WTC11 (cell line): ENCODE measurements at regions not wholly inside any gene's neighbourhood (a gene's known extent, or its start where the extent isn't known, plus 50 kb on each side); places are given as distances from the start of the nearest gene placed in this dataset.

Experiments used
- ATAC-seq: fragments of 200-7000 bp; cut with Tn5 transposase; 2 replicates; pipeline ENCODE4 v1.10.0; 2021; ENCODE audit warnings: mild to moderate bottlenecking, moderate library complexity
- CTCF ChIA-PET: fragments of 300-600 bp; sonication (Branson Sonifier 250); formaldehyde crosslinking; loops from one replicate; lab custom pipeline; 2021; ENCODE audit warnings: antibody characterized with exemption; lab: Charles Lee
- POLR2A ChIA-PET: fragments of 350-600 bp; sonication (Branson Sonifier 250); formaldehyde crosslinking; loops from one replicate; lab custom pipeline; 2021; ENCODE audit warnings: antibody characterized with exemption; lab: Charles Lee
- DNase-seq: peaks from one replicate; pipeline ENCODE4 v3.0.0; 2021; ENCODE audit warnings: low spot score
- H3K27ac Mint-ChIP-seq: 2 replicates; pipeline ENCODE4 v1.8.0; 2021; ENCODE audit warnings: mixed read lengths
- H3K27me3 Mint-ChIP-seq: 2 replicates; pipeline ENCODE4 v1.8.0; 2021; ENCODE audit warnings: low read depth, mild to moderate bottlenecking, moderate library complexity, mixed read lengths
- H3K36me3 Mint-ChIP-seq: 2 replicates; pipeline ENCODE4 v1.8.0; 2021; ENCODE audit warnings: mixed read lengths
- H3K4me1 Mint-ChIP-seq: 2 replicates; pipeline ENCODE4 v1.8.0; 2022; ENCODE audit warnings: mixed read lengths
- H3K4me3 Mint-ChIP-seq: 2 replicates; pipeline ENCODE4 v1.8.0; 2021; ENCODE audit warnings: mild to moderate bottlenecking, moderate library complexity, mixed read lengths
- H3K9me3 Mint-ChIP-seq: 2 replicates; pipeline ENCODE4 v1.8.0; 2021; ENCODE audit warnings: mixed read lengths
- ATF2 ChIP-seq: sonication (generic); formaldehyde crosslinking; IDR thresholded peaks from 2 replicates; pipeline ENCODE4 v1.8.1; 2022; ENCODE audit warnings: low read depth, missing genetic modification reagents, borderline replicate concordance
- ATF6 ChIP-seq: sonication (generic); formaldehyde crosslinking; IDR thresholded peaks from 2 replicates; pipeline ENCODE4 v1.8.1; 2023; ENCODE audit warnings: mild to moderate bottlenecking, missing genetic modification reagents
- CBFB ChIP-seq: sonication (generic); formaldehyde crosslinking; IDR thresholded peaks from 2 replicates; pipeline ENCODE4 v1.8.1; 2022; ENCODE audit warnings: mild to moderate bottlenecking, low read depth, missing genetic modification reagents
- ETV6 ChIP-seq: sonication (generic); formaldehyde crosslinking; IDR thresholded peaks from 2 replicates; pipeline ENCODE4 v1.8.1; 2022; ENCODE audit warnings: mild to moderate bottlenecking, missing genetic modification reagents
- HMGA2 ChIP-seq: fragments of 250-450 bp; sonication (Bioruptor Pico); IDR thresholded peaks from 2 replicates; pipeline ENCODE4 v1.4.0; 2021; ENCODE audit warnings: mild to moderate bottlenecking, moderate library complexity
- HMGXB4 ChIP-seq: sonication (generic); formaldehyde crosslinking; IDR thresholded peaks from 2 replicates; pipeline ENCODE4 v1.8.1; 2023; ENCODE audit warnings: mild to moderate bottlenecking, moderate library complexity, missing genetic modification reagents
- IRF1 ChIP-seq: sonication (generic); formaldehyde crosslinking; IDR thresholded peaks from 2 replicates; pipeline ENCODE4 v1.8.0; 2023; ENCODE audit warnings: missing genetic modification reagents
- IRF2 ChIP-seq: sonication (generic); formaldehyde crosslinking; IDR thresholded peaks from 2 replicates; pipeline ENCODE4 v1.8.0; 2022; ENCODE audit warnings: low read depth, missing genetic modification reagents, borderline replicate concordance
- JAZF1 ChIP-seq: fragments of 250-450 bp; sonication (Bioruptor Pico); IDR thresholded peaks from 2 replicates; pipeline ENCODE4 v1.9.0; 2021; ENCODE audit warnings: moderate library complexity, mild to moderate bottlenecking, inconsistent platforms
- MAX ChIP-seq: sonication (generic); formaldehyde crosslinking; IDR thresholded peaks from 2 replicates; pipeline ENCODE4 v1.8.0; 2022; ENCODE audit warnings: mild to moderate bottlenecking, missing genetic modification reagents
- MYBL2 ChIP-seq: sonication (generic); formaldehyde crosslinking; IDR thresholded peaks from 2 replicates; pipeline ENCODE4 v1.8.1; 2023; ENCODE audit warnings: mild to moderate bottlenecking, moderate library complexity, missing genetic modification reagents
- NFYB ChIP-seq: sonication (generic); formaldehyde crosslinking; conservative IDR thresholded peaks from 2 replicates; pipeline ENCODE4 v1.8.0; 2022; ENCODE audit warnings: low read depth, missing genetic modification reagents
- NR1H2 ChIP-seq: sonication (generic); formaldehyde crosslinking; IDR thresholded peaks from 2 replicates; pipeline ENCODE4 v1.9.0; 2021; ENCODE audit warnings: mild to moderate bottlenecking, moderate library complexity, missing genetic modification reagents
- RORB ChIP-seq: fragments of 250-450 bp; sonication (Bioruptor Pico); IDR thresholded peaks from 2 replicates; pipeline ENCODE4 v1.9.0; 2021; ENCODE audit warnings: mild to moderate bottlenecking
- TEAD1 ChIP-seq: sonication (generic); formaldehyde crosslinking; IDR thresholded peaks from 2 replicates; pipeline ENCODE4 v1.8.0; 2022; ENCODE audit warnings: mild to moderate bottlenecking, missing genetic modification reagents
- TEAD4 ChIP-seq: sonication (generic); formaldehyde crosslinking; IDR thresholded peaks from 2 replicates; pipeline ENCODE4 v1.8.0; 2022; ENCODE audit warnings: mild to moderate bottlenecking, missing genetic modification reagents
- ZMAT4 ChIP-seq: fragments of 250-450 bp; sonication (Bioruptor Pico); IDR thresholded peaks from 2 replicates; pipeline ENCODE4 v1.9.0; 2021; ENCODE audit warnings: mild to moderate bottlenecking
- ZNF263 ChIP-seq: sonication (generic); formaldehyde crosslinking; IDR thresholded peaks from 2 replicates; pipeline ENCODE4 v1.8.1; 2022; ENCODE audit warnings: low read depth, mild to moderate bottlenecking, moderate library complexity, missing genetic modification reagents
- ZNF317 ChIP-seq: sonication (generic); formaldehyde crosslinking; IDR thresholded peaks from 2 replicates; pipeline ENCODE4 v1.8.1; 2023; ENCODE audit warnings: low read depth, mild to moderate bottlenecking, moderate library complexity, missing genetic modification reagents, borderline replicate concordance
- TF ChIP-seq, protein P1 (sequence below): sonication (generic); formaldehyde crosslinking; IDR thresholded peaks from 2 replicates; pipeline ENCODE4 v1.8.1; 2023; ENCODE audit warnings: mild to moderate bottlenecking, missing genetic modification reagents, moderate library complexity
- TF ChIP-seq, protein P2 (sequence below): sonication (generic); formaldehyde crosslinking; IDR thresholded peaks from 2 replicates; pipeline ENCODE4 v1.8.0; 2022; ENCODE audit warnings: missing genetic modification reagents

- no peak for TF ChIP-seq ZNF317 (CRISPR knock-in tag)
Observed at GRCh38 chr3:101984356-101984755, 135.0 kb downstream of the NFKBIZ start (continued).

- H3K27me3 Mint-ChIP-seq = no peaks in the 10 kb centered on the region
- POLR2A ChIA-PET = interaction anchor here (0.6 kb wide), 1 partner anchor 584 kb away, joined by 4 read pairs; no protein-coding TSS in a partner anchor
- no peaks in the 10 kb centered on the region for H3K36me3 Mint-ChIP-seq
- H3K4me3 Mint-ChIP-seq = no peak overlapping the region
- H3K9me3 Mint-ChIP-seq = peaks cover 5% of the 10 kb centered on the region; the same call in 1 of the 2 replicates
- TF ChIP-seq HMGA2 (CRISPR knock-in tag) (no peak), TEAD4 (no peak), ATF6 (CRISPR knock-in tag) (no peak), ZNF263 (no peak), IRF1 (CRISPR knock-in tag) (no peak), MYBL2 (CRISPR knock-in tag) (no peak), ETV6 (CRISPR knock-in tag) (no peak), IRF2 (CRISPR knock-in tag) (no peak), TEAD1 (CRISPR knock-in tag) (no peak), JAZF1 (CRISPR knock-in tag) (no peak), RORB (no peak), ATF2 (CRISPR knock-in tag) (no peak), NR1H2 (CRISPR knock-in tag) (no peak), CBFB (CRISPR knock-in tag) (no peak), ZMAT4 (CRISPR knock-in tag) (no peak), MAX (CRISPR knock-in tag) (no peak), HMGXB4 (CRISPR knock-in tag) (no peak), NFYB (CRISPR knock-in tag) (no peak)
- TF ChIP-seq, protein P1, sequence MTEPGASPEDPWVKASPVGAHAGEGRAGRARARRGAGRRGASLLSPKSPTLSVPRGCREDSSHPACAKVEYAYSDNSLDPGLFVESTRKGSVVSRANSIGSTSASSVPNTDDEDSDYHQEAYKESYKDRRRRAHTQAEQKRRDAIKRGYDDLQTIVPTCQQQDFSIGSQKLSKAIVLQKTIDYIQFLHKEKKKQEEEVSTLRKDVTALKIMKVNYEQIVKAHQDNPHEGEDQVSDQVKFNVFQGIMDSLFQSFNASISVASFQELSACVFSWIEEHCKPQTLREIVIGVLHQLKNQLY (CRISPR knock-in tag) = no peak
- TF ChIP-seq, protein P2, sequence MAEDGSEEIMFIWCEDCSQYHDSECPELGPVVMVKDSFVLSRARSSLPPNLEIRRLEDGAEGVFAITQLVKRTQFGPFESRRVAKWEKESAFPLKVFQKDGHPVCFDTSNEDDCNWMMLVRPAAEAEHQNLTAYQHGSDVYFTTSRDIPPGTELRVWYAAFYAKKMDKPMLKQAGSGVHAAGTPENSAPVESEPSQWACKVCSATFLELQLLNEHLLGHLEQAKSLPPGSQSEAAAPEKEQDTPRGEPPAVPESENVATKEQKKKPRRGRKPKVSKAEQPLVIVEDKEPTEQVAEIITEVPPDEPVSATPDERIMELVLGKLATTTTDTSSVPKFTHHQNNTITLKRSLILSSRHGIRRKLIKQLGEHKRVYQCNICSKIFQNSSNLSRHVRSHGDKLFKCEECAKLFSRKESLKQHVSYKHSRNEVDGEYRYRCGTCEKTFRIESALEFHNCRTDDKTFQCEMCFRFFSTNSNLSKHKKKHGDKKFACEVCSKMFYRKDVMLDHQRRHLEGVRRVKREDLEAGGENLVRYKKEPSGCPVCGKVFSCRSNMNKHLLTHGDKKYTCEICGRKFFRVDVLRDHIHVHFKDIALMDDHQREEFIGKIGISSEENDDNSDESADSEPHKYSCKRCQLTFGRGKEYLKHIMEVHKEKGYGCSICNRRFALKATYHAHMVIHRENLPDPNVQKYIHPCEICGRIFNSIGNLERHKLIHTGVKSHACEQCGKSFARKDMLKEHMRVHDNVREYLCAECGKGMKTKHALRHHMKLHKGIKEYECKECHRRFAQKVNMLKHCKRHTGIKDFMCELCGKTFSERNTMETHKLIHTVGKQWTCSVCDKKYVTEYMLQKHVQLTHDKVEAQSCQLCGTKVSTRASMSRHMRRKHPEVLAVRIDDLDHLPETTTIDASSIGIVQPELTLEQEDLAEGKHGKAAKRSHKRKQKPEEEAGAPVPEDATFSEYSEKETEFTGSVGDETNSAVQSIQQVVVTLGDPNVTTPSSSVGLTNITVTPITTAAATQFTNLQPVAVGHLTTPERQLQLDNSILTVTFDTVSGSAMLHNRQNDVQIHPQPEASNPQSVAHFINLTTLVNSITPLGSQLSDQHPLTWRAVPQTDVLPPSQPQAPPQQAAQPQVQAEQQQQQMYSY = no peak
- DNase-seq (no peak), ATAC-seq (no peak)
- CTCF ChIA-PET = no interaction called here
- H3K27ac Mint-ChIP-seq = no peak overlapping the region
- H3K4me1 Mint-ChIP-seq = no peaks in the 10 kb centered on the region
Observed at GRCh38 chr3:101988596-101988995, 139.3 kb downstream of the NFKBIZ start.
